ENCODE measurements at regions not wholly inside any gene's neighbourhood (a gene's known extent, or its start where the extent isn't known, plus 50 kb on each side); places are given as distances from the start of the nearest gene placed in this dataset. TPM values are rescaled to one million over a fixed set of nuclear protein-coding genes. Genes with fewer than 3 reads are reported as not detected.

Small RNA genes in the stretch of these regions (small RNA-seq; reads per million reads assigned to genes)
- not detected for gene RNU6-737P (ENCODE audit: low replicate concordance)
